HUES64 (cell line): ENCODE measurements at regions not wholly inside any gene's neighbourhood (a gene's known extent, or its start where the extent isn't known, plus 50 kb on each side); places are given as distances from the start of the nearest gene placed in this dataset.

Experiments
- H3K27ac ChIP-seq: 2 replicates; pipeline ENCODE4 v1.7.0; 2013; ENCODE audit warnings: low read depth, low read length, inconsistent platforms
- H3K27me3 ChIP-seq: 2 replicates; pipeline ENCODE4 v1.6.1; 2013; ENCODE audit warnings: mild to moderate bottlenecking, low read length; ENCODE audit not compliant: insufficient read depth
- H3K36me3 ChIP-seq: 2 replicates; pipeline ENCODE4 v1.6.1; 2013; ENCODE audit warnings: mild to moderate bottlenecking, low read length; ENCODE audit not compliant: insufficient read depth
- H3K4me1 ChIP-seq: 2 replicates; pipeline ENCODE4 v1.6.1; 2013; ENCODE audit warnings: mild to moderate bottlenecking, low read length, moderate library complexity; ENCODE audit not compliant: insufficient read depth
- H3K4me3 ChIP-seq: 2 replicates; pipeline ENCODE4 v1.5.1; 2013; ENCODE audit warnings: mild to moderate bottlenecking, low read length, moderate library complexity
- H3K9ac ChIP-seq: 2 replicates; pipeline ENCODE4 v1.6.1; 2013; ENCODE audit warnings: mild to moderate bottlenecking, low read depth, low read length
- H3K9me3 ChIP-seq: 2 replicates; pipeline ENCODE4 v1.6.1; 2013; ENCODE audit warnings: low read depth, low read length; ENCODE audit not compliant: insufficient read depth
- WGBS: fragments of 150-250, 120-280 bp; methylation state at CpG from one replicate; pipeline ENCODE4 v1.1.7; 2013; ENCODE audit warnings: missing lambda C conversion rate; 5-methylcytosine and 5-hydroxymethylcytosine counted together

DNA sequence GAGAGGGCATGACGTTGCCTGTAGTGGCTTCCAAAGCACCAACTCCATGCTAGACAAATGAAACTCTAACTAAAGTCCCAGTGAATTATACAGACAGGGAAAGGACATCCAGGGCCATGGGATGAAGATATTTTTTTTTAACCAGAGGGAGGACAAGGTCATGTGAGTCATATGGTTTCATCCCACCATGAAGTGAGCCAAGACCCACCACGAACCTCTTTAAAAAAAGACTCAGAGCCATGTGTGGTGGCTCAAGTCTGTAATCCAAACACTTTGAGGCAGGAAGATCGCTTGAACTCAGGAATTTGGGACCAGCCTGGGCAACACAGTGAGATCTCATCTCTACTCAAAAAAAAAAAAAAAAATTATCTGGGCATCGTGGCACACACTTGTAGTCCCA, 115.2 kb downstream of the LIPG start:
- H3K27me3 ChIP-seq: no peaks in the 10 kb centered on the region
- H3K9me3 ChIP-seq: no peaks in the 10 kb centered on the region
- no peaks in the 10 kb centered on the region for H3K36me3 ChIP-seq
- no peak overlapping the region for H3K27ac ChIP-seq
- H3K9ac ChIP-seq: no peak overlapping the region
- H3K4me3 ChIP-seq: no peak overlapping the region
- no peaks in the 10 kb centered on the region for H3K4me1 ChIP-seq
- WGBS: 95% methylated on average over 4 of the region's 4 CpGs

- peaks cover 10% of the 10 kb centered on the region for H3K4me1 ChIP-seq
- no peak overlapping the region for H3K4me3 ChIP-seq
- no peaks in the 10 kb centered on the region for H3K9me3 ChIP-seq
- no peak overlapping the region for H3K9ac ChIP-seq
- H3K27me3 ChIP-seq: no peaks in the 10 kb centered on the region
- WGBS: 90% methylated on average over 5 of the region's 5 CpGs
- no peaks in the 10 kb centered on the region for H3K36me3 ChIP-seq
- no peak overlapping the region for H3K27ac ChIP-seq
Observed at GRCh38 chr18:49673281-49673680, 111.4 kb downstream of the LIPG start.

DNA sequence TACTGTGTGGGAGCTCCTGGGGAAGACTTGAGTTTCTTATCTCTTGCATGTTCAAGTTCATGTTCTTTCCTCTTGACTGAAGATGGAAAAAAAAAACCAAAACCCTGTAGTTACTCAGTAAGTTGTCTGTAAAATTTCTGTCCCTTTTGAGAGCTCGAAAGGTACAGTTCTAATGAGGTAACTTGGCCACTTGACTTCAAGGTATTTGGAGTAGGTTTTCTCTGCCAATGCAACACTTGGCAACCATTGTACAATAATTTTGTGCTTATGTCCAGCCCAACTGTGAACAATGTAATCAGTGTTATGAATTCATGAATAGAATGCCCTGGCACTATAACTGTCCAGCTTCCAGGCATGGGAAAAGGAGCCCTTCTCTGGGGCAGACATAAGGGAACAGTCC, 111.0 kb downstream of the LIPG start:
- WGBS: 96% methylated on average over 1 of the region's 1 CpG
- Histone ChIP-seq H3K27me3 (no peaks in the 10 kb centered on the region), H3K27ac (no peak overlapping the region), H3K9me3 (no peaks in the 10 kb centered on the region), H3K4me3 (no peak overlapping the region), H3K9ac (no peak overlapping the region), H3K36me3 (no peaks in the 10 kb centered on the region), H3K4me1 (peaks cover 10% of the 10 kb centered on the region)

- Histone ChIP-seq H3K9me3 (no peaks in the 10 kb centered on the region), H3K36me3 (no peaks in the 10 kb centered on the region)
- 88% methylated on average over 4 of the region's 5 CpGs for WGBS
Observed at GRCh38 chr18:49669403-49669802, 107.5 kb downstream of the LIPG start.

DNA sequence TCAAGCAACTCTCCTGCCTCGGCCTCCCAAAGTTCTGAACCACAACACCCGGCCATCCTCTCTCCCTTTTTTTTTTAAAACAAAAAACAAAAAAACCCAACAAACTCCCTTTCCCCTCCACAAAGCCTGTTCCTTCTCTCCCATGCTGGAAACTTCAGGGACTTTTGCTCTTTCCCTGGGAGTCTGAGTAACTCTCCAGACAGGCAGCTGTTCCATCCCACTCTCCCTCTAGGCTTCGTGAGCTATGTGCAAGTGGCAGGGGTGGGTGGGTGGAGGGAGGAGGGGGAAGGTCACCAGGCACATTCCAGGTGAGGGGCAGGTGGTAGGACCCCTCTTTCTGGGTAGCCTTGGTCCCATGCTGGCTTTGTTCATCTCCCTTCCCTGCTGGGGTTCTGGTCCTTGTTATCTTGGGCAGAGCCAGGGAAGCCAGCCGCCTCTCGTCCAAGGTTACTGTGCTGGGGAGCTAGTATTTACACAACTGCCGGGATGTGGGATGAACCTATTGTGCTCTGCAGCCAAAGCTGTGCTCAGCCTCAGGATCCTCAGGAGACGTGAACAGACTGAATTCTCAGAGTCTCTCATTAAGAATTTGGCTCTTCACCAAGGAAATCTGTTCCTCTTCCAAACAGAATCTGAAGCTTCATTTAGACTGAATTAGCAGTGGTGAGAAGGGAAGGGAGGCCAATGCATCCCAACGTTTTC, 106.9 kb downstream of the LIPG start:
- WGBS: 48% methylated on average over 7 of the region's 8 CpGs
- Histone ChIP-seq H3K4me1 (peaks cover 18% of the 10 kb centered on the region), H3K27me3 (no peaks in the 10 kb centered on the region), H3K27ac (no peak overlapping the region; the same call in 1 of the 2 replicates), H3K9ac (no peak overlapping the region), H3K36me3 (no peaks in the 10 kb centered on the region), H3K9me3 (no peaks in the 10 kb centered on the region), H3K4me3 (no peak overlapping the region)

More at GRCh38 chr18:49669403-49669802, 107.5 kb downstream of the LIPG start:
- Histone ChIP-seq H3K9ac (no peak overlapping the region), H3K4me1 (peaks cover 11% of the 10 kb centered on the region), H3K27me3 (no peaks in the 10 kb centered on the region), H3K27ac (no peak overlapping the region; the same call in 1 of the 2 replicates), H3K4me3 (no peak overlapping the region)

GRCh38 chr18:49667462-49667861, 105.6 kb downstream of the LIPG start:
- Histone ChIP-seq H3K9me3 (no peaks in the 10 kb centered on the region), H3K27ac (no peak overlapping the region), H3K9ac (no peak overlapping the region), H3K36me3 (no peaks in the 10 kb centered on the region), H3K4me1 (peaks cover 19% of the 10 kb centered on the region), H3K4me3 (no peak overlapping the region), H3K27me3 (no peaks in the 10 kb centered on the region)
- WGBS: 77% methylated on average over 6 of the region's 6 CpGs

DNA sequence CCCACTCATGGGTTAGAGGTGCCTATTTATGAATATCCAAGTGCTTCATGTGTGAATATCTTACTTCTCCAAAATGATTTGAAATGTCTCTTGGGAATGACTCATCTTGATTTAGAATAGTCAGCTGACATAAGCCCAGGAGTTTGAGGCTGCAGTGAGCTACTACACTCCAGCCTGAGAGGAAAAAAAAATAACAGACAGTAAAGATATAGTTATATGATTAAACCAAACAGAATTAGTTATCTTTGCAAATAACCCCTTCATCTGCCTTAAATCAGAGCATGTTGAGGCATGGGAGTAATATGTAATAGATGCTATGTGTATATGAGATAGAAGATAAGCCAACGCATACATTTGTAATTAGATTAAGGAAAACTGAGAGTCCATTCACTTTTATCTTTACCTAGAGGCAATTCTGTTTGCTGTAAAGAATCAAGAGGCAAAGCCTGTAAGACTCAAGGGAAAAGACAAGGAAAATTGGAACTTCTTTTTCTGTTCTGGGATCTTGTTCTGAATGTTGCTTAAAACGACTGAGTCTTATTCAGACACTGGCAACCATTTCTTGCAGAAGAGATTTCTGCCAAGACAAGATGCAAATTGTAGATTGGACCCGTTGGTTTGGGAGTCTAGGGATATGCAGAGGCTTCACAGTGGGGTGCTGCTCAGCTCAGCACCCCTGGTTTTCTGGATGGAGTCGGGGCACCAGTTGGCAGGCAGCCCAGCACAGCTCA, 104.4 kb downstream of the LIPG start:
- Histone ChIP-seq H3K27me3 (no peaks in the 10 kb centered on the region), H3K9ac (no peak overlapping the region)
- WGBS: 80% methylated on average over 3 of the region's 4 CpGs

DNA sequence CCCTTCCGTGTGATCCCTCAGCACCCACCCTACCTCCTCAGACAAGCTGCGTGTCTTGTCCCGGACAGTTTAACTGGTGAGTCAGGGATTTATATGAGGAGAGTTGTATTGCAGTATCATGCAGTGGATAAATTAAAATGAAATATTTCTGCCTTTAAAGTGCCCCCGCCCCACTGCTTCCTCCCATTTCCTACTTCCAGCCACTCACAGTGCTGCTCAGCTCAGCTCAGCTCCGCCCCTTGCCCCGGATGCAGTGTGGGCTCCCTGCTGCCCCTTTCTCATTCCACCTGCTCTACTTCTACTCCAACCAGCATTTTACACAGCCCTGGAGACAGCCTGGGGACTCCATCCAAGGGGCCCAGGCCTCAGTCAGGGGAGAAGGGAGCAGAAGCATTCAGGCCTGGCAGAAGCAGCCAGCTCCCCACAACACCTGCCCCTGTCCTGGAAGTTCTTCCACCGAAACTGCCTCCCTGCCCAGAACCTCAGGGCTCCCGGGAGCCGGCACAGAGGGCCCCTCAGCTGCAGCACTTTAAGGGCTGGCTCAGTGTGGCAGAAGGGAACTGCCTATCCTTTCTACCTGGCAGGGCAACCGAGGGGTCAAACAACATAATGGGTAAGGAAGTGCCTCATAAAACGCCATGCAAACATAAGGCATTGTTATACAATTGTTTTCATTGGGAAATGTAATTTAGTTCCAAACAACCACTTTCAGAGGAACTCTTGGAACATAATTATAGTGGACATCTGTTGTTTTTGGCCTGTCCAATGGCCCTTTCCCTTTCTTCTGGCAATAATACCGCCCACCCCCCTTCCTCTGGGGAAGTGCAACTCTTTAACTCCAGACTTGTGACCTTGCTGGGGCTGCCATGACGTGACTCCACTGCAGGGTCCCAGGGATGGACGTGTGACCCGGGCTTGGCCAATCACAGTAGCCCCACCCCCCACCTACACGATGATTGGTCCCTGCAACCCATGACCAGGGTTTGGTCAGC, 102.3 kb downstream of the LIPG start:
- no peaks in the 10 kb centered on the region for H3K9me3 ChIP-seq
- H3K27ac ChIP-seq: no peak overlapping the region
- H3K4me1 ChIP-seq: peaks cover 16% of the 10 kb centered on the region
- H3K4me3 ChIP-seq: no peak overlapping the region
- 80% methylated on average over 14 of the region's 16 CpGs for WGBS
- H3K36me3 ChIP-seq: no peaks in the 10 kb centered on the region
- H3K27me3 ChIP-seq: no peaks in the 10 kb centered on the region
- no peak overlapping the region for H3K9ac ChIP-seq

More for the DNA sequence above, 104.4 kb downstream of the LIPG start:
- Histone ChIP-seq H3K27ac (no peak overlapping the region), H3K36me3 (no peaks in the 10 kb centered on the region), H3K9me3 (no peaks in the 10 kb centered on the region), H3K4me3 (no peak overlapping the region), H3K4me1 (peaks cover 19% of the 10 kb centered on the region)

DNA sequence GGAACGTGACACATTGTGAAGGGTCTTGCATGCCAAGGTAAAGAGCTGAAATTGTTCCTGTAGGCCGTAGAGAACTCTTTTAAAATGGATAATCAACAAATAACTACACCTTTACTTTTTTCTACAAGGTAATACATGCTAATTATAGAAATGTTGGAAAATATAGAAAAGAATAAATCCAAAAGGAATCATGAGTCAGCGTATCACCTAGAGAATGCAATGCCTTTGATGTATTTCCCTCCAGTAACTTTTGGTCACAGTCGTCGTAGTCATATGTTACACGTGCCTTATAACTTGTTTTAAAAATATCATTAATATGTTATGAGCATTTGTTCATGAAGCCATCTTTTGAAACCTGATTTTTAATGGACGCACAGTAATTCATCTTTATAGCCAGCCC, 100.6 kb downstream of the LIPG start:
- no peaks in the 10 kb centered on the region for H3K36me3 ChIP-seq
- H3K9me3 ChIP-seq: no peaks in the 10 kb centered on the region
- no peak overlapping the region for H3K9ac ChIP-seq
- WGBS: 89% methylated on average over 5 of the region's 7 CpGs
- H3K27me3 ChIP-seq: no peaks in the 10 kb centered on the region
- H3K4me1 ChIP-seq: peaks cover 19% of the 10 kb centered on the region
- H3K4me3 ChIP-seq: no peak overlapping the region
- H3K27ac ChIP-seq: no peak overlapping the region

- WGBS: 71% methylated on average over 6 of the region's 6 CpGs
- Histone ChIP-seq H3K4me3 (no peak overlapping the region), H3K9ac (no peak overlapping the region), H3K27me3 (no peaks in the 10 kb centered on the region), H3K27ac (no peak overlapping the region; the same call in 1 of the 2 replicates), H3K36me3 (no peaks in the 10 kb centered on the region), H3K4me1 (peaks cover 13% of the 10 kb centered on the region), H3K9me3 (no peaks in the 10 kb centered on the region)
Observed at GRCh38 chr18:49658823-49659404, 97.1 kb downstream of the LIPG start.
